HG03354 (cell line): ENCODE measurements at regions not wholly inside any gene's neighbourhood (a gene's known extent, or its start where the extent isn't known, plus 50 kb on each side); places are given as distances from the start of the nearest gene placed in this dataset.

Source experiments
- ATAC-seq: cut with Tn5 transposase; IDR thresholded peaks from one replicate; pipeline ENCODE4 v1.9.1; 2021; ENCODE audit warnings: mild to moderate bottlenecking; ENCODE audit not compliant: unreplicated experiment, poor library complexity, severe bottlenecking

GRCh38 chr4:3818371-3818770 is 52.2 kb downstream of the ADRA2C start:
- ATAC-seq = no peak

GRCh38 chr4:3819210-3819919 is 53.2 kb downstream of the ADRA2C start:
- no peak for ATAC-seq

GRCh38 chr4:3820016-3820805 is 54.0 kb downstream of the ADRA2C start:
- ATAC-seq = no peak

GRCh38 chr4:3820806-3821579 is 54.8 kb downstream of the ADRA2C start:
- no peak for ATAC-seq

- no peak for ATAC-seq
Observed at GRCh38 chr4:3821580-3822229, 55.5 kb downstream of the ADRA2C start.

- no peak for ATAC-seq
Observed at GRCh38 chr4:3822230-3822947, 56.2 kb downstream of the ADRA2C start.

- no peak for ATAC-seq
Observed at GRCh38 chr4:3823496-3824341, 57.5 kb downstream of the ADRA2C start.

GRCh38 chr4:3824521-3825270 is 58.5 kb downstream of the ADRA2C start:
- no peak for ATAC-seq

- ATAC-seq = no peak
Observed at GRCh38 chr4:3825530-3825929, 59.3 kb downstream of the ADRA2C start.

- ATAC-seq = no peak
Observed at GRCh38 chr4:3826247-3827172, 60.3 kb downstream of the ADRA2C start.

GRCh38 chr4:3827616-3828492 is 61.7 kb downstream of the ADRA2C start:
- no peak for ATAC-seq

- ATAC-seq = no peak
Observed at GRCh38 chr4:3828546-3828945, 62.4 kb downstream of the ADRA2C start.

GRCh38 chr4:3829211-3829955 is 63.2 kb downstream of the ADRA2C start:
- no peak for ATAC-seq

- ATAC-seq = no peak
Observed at GRCh38 chr4:3829956-3830773, 64.0 kb downstream of the ADRA2C start.
